SU-DHL-6 (cell line): ENCODE measurements at regions not wholly inside any gene's neighbourhood (a gene's known extent, or its start where the extent isn't known, plus 50 kb on each side); places are given as distances from the start of the nearest gene placed in this dataset.

Experiments used
- CTCF ChIP-seq: fragments of 200-600 bp; sonication (generic); IDR thresholded peaks from one replicate; pipeline ENCODE4 v1.5.1; 2017; ENCODE audit warnings: antibody characterized with exemption, mild to moderate bottlenecking, low read length, moderate library complexity; ENCODE audit not compliant: insufficient read depth, poor library complexity, severe bottlenecking
- EZH2phosphoT487 ChIP-seq: fragments of 200-600 bp; sonication (generic), shearing (Covaris generic); conservative IDR thresholded peaks from 2 replicates; pipeline ENCODE4 v1.6.1; 2018; ENCODE audit warnings: mild to moderate bottlenecking, antibody characterized with exemption, low read length, moderate library complexity, mixed read lengths

GRCh38 chr14:97709552-97709951 lies 912.4 kb downstream of the VRK1 start:
- TF ChIP-seq CTCF = no peak
- no peak for TF ChIP-seq EZH2phosphoT487
